SK-N-SH treated with all-trans-retinoic acid at 6 μM for 48 hours (cell line): ENCODE measurements at regions not wholly inside any gene's neighbourhood (a gene's known extent, or its start where the extent isn't known, plus 50 kb on each side); places are given as distances from the start of the nearest gene placed in this dataset.

Experiments
- ATAC-seq: fragments of 200-7000 bp; cut with Tn5 transposase; 3 replicates; pipeline ENCODE4 v1.9.1; 2020; ENCODE audit warnings: mild to moderate bottlenecking, moderate library complexity
- BACH2 ChIP-seq: fragments of 250-450 bp; sonication (Bioruptor Pico); IDR thresholded peaks from 2 replicates; pipeline ENCODE4 v1.9.0; 2021; ENCODE audit warnings: mild to moderate bottlenecking, borderline replicate concordance
- CSDC2 ChIP-seq: fragments of 250-450 bp; sonication (Bioruptor Pico); IDR thresholded peaks from 2 replicates; pipeline ENCODE4 v1.5.0; 2020; ENCODE audit warnings: mild to moderate bottlenecking, moderate library complexity
- ESRRG ChIP-seq: fragments of 250-450 bp; sonication (Bioruptor Pico); IDR thresholded peaks from 2 replicates; pipeline ENCODE4 v1.6.1; 2021; ENCODE audit warnings: mild to moderate bottlenecking
- GLIS3 ChIP-seq: fragments of 250-450 bp; sonication (Bioruptor Pico); IDR thresholded peaks from 2 replicates; pipeline ENCODE4 v1.5.0; 2020; ENCODE audit warnings: mild to moderate bottlenecking, moderate library complexity
- ISL1 ChIP-seq: fragments of 250-450 bp; sonication (Bioruptor Pico); IDR thresholded peaks from 2 replicates; pipeline ENCODE4 v2.1.2; 2022; ENCODE audit warnings: mild to moderate bottlenecking, moderate library complexity
- OSR1 ChIP-seq: fragments of 250-450 bp; sonication (Bioruptor Pico); IDR thresholded peaks from 2 replicates; pipeline ENCODE4 v1.8.0; 2022; ENCODE audit warnings: moderate library complexity, mild to moderate bottlenecking, inconsistent platforms
- RARB ChIP-seq: fragments of 250-450 bp; sonication (Bioruptor Pico); IDR thresholded peaks from 2 replicates; pipeline ENCODE4 v1.8.0; 2021; ENCODE audit warnings: mild to moderate bottlenecking, moderate library complexity
- SNAI2 ChIP-seq: fragments of 250-450 bp; sonication (Bioruptor Pico); IDR thresholded peaks from 2 replicates; pipeline ENCODE4 v1.5.0; 2020; ENCODE audit warnings: mild to moderate bottlenecking, moderate library complexity
- TCF4 ChIP-seq: fragments of 250-450 bp; sonication (Bioruptor Pico); IDR thresholded peaks from 2 replicates; pipeline ENCODE4 v1.8.0; 2021; ENCODE audit warnings: mild to moderate bottlenecking, moderate library complexity, borderline replicate concordance
- TOX ChIP-seq: fragments of 250-450 bp; sonication (Bioruptor Pico); IDR thresholded peaks from 2 replicates; pipeline ENCODE4 v1.8.0; 2021; ENCODE audit warnings: mild to moderate bottlenecking, moderate library complexity, borderline replicate concordance
- ZFP3 ChIP-seq: fragments of 250-450 bp; sonication (Bioruptor Pico); IDR thresholded peaks from 2 replicates; pipeline ENCODE4 v1.5.0; 2020; ENCODE audit warnings: mild to moderate bottlenecking, moderate library complexity
- ZNF565 ChIP-seq: fragments of 450-650 bp; formaldehyde crosslinking; conservative IDR thresholded peaks from 2 replicates; pipeline ENCODE4 v1.5.0; 2020; ENCODE audit warnings: low read depth, mild to moderate bottlenecking, moderate library complexity
- ZNF8 ChIP-seq: fragments of 450-650 bp; formaldehyde crosslinking; IDR thresholded peaks from 2 replicates; pipeline ENCODE4 v1.5.0; 2020; ENCODE audit warnings: mild to moderate bottlenecking, moderate library complexity
- TF ChIP-seq, protein P1 (sequence below): fragments of 250-450 bp; sonication (Bioruptor Pico); IDR thresholded peaks from 2 replicates; pipeline ENCODE4 v1.5.1; 2021; ENCODE audit warnings: mild to moderate bottlenecking, moderate library complexity
- TF ChIP-seq, protein P2 (sequence below): fragments of 250-450 bp; sonication (Bioruptor Pico); IDR thresholded peaks from 2 replicates; pipeline ENCODE4 v1.5.0; 2020; ENCODE audit warnings: mild to moderate bottlenecking, moderate library complexity
- TF ChIP-seq, protein P3 (sequence below): fragments of 250-450 bp; sonication (Bioruptor Pico); IDR thresholded peaks from 2 replicates; pipeline ENCODE4 v1.8.0; 2020; ENCODE audit warnings: mild to moderate bottlenecking, moderate library complexity, borderline replicate concordance
- TF ChIP-seq, protein P4 (sequence below): fragments of 250-450 bp; sonication (Bioruptor Pico); IDR thresholded peaks from 2 replicates; pipeline ENCODE4 v1.5.1; 2020; ENCODE audit warnings: low read depth, mild to moderate bottlenecking, moderate library complexity

DNA sequence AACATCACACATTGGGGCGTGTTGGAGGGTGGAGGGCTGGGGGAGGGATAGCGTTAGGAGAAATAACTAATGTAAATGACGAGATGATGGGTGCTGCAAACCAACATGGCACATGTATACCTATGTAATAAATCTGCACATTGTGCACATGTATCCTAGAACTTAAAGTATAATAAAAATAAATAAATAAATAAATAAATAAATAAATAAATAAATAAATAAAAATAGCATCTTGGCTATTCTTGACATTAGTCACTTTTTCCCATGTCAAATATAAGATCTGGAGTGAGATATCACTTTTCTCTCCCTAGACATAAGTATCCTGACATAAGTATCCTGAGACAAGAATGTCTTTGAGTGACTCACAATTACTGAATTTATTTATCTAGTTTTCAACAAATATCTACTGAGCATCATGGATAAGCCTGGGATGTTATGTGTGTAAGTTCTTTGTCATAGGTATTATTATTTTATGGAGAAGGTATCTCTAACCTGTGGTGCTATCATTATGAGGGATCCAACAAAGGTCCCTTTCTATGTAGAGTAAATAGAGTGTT lies 691.3 kb downstream of the SORCS1 start:
- TF ChIP-seq, protein P1, sequence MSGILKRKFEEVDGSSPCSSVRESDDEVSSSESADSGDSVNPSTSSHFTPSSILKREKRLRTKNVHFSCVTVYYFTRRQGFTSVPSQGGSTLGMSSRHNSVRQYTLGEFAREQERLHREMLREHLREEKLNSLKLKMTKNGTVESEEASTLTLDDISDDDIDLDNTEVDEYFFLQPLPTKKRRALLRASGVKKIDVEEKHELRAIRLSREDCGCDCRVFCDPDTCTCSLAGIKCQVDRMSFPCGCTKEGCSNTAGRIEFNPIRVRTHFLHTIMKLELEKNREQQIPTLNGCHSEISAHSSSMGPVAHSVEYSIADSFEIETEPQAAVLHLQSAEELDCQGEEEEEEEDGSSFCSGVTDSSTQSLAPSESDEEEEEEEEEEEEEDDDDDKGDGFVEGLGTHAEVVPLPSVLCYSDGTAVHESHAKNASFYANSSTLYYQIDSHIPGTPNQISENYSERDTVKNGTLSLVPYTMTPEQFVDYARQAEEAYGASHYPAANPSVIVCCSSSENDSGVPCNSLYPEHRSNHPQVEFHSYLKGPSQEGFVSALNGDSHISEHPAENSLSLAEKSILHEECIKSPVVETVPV = no peak
- TF ChIP-seq, protein P2, sequence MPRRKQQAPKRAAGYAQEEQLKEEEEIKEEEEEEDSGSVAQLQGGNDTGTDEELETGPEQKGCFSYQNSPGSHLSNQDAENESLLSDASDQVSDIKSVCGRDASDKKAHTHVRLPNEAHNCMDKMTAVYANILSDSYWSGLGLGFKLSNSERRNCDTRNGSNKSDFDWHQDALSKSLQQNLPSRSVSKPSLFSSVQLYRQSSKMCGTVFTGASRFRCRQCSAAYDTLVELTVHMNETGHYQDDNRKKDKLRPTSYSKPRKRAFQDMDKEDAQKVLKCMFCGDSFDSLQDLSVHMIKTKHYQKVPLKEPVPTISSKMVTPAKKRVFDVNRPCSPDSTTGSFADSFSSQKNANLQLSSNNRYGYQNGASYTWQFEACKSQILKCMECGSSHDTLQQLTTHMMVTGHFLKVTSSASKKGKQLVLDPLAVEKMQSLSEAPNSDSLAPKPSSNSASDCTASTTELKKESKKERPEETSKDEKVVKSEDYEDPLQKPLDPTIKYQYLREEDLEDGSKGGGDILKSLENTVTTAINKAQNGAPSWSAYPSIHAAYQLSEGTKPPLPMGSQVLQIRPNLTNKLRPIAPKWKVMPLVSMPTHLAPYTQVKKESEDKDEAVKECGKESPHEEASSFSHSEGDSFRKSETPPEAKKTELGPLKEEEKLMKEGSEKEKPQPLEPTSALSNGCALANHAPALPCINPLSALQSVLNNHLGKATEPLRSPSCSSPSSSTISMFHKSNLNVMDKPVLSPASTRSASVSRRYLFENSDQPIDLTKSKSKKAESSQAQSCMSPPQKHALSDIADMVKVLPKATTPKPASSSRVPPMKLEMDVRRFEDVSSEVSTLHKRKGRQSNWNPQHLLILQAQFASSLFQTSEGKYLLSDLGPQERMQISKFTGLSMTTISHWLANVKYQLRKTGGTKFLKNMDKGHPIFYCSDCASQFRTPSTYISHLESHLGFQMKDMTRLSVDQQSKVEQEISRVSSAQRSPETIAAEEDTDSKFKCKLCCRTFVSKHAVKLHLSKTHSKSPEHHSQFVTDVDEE (CRISPR knock-in tag) = no peak
- TF ChIP-seq ISL1 (no peak), CSDC2 (CRISPR knock-in tag) (no peak), ZNF8 (CRISPR knock-in tag) (no peak), ZNF565 (CRISPR knock-in tag) (no peak), OSR1 (no peak), SNAI2 (no peak), TOX (CRISPR knock-in tag) (no peak), ESRRG (CRISPR knock-in tag) (no peak), TCF4 (CRISPR knock-in tag) (no peak)
- TF ChIP-seq, protein P3, sequence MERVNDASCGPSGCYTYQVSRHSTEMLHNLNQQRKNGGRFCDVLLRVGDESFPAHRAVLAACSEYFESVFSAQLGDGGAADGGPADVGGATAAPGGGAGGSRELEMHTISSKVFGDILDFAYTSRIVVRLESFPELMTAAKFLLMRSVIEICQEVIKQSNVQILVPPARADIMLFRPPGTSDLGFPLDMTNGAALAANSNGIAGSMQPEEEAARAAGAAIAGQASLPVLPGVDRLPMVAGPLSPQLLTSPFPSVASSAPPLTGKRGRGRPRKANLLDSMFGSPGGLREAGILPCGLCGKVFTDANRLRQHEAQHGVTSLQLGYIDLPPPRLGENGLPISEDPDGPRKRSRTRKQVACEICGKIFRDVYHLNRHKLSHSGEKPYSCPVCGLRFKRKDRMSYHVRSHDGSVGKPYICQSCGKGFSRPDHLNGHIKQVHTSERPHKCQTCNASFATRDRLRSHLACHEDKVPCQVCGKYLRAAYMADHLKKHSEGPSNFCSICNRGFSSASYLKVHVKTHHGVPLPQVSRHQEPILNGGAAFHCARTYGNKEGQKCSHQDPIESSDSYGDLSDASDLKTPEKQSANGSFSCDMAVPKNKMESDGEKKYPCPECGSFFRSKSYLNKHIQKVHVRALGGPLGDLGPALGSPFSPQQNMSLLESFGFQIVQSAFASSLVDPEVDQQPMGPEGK (CRISPR knock-in tag) = no peak
- ATAC-seq = no peak

DNA sequence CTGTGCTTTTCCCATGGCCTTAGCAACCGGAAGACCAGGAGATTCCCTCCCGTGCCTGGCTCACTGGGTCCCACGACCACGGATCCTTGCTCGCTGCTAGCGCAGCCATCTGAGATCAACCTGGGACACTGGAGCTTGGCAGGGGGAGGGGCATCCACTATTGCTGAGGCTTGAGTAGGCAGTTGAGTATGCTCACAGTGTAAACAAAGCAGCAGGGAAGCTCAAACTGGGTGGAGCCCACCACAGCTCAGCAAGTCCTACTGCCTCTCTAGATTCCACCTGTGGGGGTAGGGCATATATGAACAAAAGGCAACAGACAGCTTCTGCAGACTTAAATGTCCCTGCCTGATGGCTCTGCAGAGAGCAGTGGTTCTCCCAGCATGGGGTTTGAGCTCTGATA lies 697.0 kb downstream of the SORCS1 start:
- no peak for TF ChIP-seq BACH2 (CRISPR knock-in tag)
- TF ChIP-seq RARB = no peak
- no peak for TF ChIP-seq GLIS3 (CRISPR knock-in tag)
- no peak for TF ChIP-seq ZNF8 (CRISPR knock-in tag)
- TF ChIP-seq SNAI2 = no peak
- TF ChIP-seq ZNF565 (CRISPR knock-in tag) = no peak
- TF ChIP-seq, protein P3 (CRISPR knock-in tag) = no peak
- TF ChIP-seq CSDC2 (CRISPR knock-in tag) = no peak
- TF ChIP-seq OSR1 = no peak
- no peak for TF ChIP-seq ZFP3 (CRISPR knock-in tag)
- TF ChIP-seq, protein P4, sequence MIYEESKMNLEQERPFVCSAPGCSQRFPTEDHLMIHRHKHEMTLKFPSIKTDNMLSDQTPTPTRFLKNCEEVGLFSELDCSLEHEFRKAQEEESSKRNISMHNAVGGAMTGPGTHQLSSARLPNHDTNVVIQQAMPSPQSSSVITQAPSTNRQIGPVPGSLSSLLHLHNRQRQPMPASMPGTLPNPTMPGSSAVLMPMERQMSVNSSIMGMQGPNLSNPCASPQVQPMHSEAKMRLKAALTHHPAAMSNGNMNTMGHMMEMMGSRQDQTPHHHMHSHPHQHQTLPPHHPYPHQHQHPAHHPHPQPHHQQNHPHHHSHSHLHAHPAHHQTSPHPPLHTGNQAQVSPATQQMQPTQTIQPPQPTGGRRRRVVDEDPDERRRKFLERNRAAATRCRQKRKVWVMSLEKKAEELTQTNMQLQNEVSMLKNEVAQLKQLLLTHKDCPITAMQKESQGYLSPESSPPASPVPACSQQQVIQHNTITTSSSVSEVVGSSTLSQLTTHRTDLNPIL (CRISPR knock-in tag) = no peak
- TF ChIP-seq TCF4 (CRISPR knock-in tag) = no peak
- TF ChIP-seq, protein P2 (CRISPR knock-in tag) = no peak
- TF ChIP-seq, protein P1 = no peak
- ATAC-seq = no peak
